GM23338 (cell line): ENCODE measurements at regions not wholly inside any gene's neighbourhood (a gene's known extent, or its start where the extent isn't known, plus 50 kb on each side); places are given as distances from the start of the nearest gene placed in this dataset.

Experiments used
- ATAC-seq: fragments of 200-7000 bp; cut with Tn5 transposase; 3 replicates; pipeline ENCODE4 v1.9.1; 2020
- DNase-seq: peaks from one replicate; pipeline ENCODE4 v3.0.0-alpha.2; 2015; ENCODE audit warnings: low spot score
- H2AFZ ChIP-seq: fragments of 200-600 bp; sonication (generic); 2 replicates; pipeline ENCODE4 v1.8.0; 2016; ENCODE audit warnings: antibody characterized with exemption, mild to moderate bottlenecking, moderate library complexity
- H3F3A ChIP-seq: fragments of 200-600 bp; sonication (generic); replicated peaks from 2 replicates; pipeline ENCODE4 v1.8.0; 2017; ENCODE audit warnings: antibody characterized with exemption, mixed run types, low read depth
- H3K27ac ChIP-seq: fragments of 200-600 bp; sonication (generic); 2 replicates; pipeline ENCODE4 v1.6.1; 2016; ENCODE audit warnings: low read depth
- H3K27me3 ChIP-seq: fragments of 200-600 bp; sonication (generic); 2 replicates; pipeline ENCODE4 v1.8.0; 2016; ENCODE audit warnings: mild to moderate bottlenecking, mixed run types, moderate library complexity; ENCODE audit not compliant: insufficient read depth
- H3K36me3 ChIP-seq: fragments of 200-600 bp; sonication (generic); 2 replicates; pipeline ENCODE4 v1.8.0; 2016; ENCODE audit warnings: mild to moderate bottlenecking; ENCODE audit not compliant: insufficient read depth
- H3K4me1 ChIP-seq: fragments of 200-600 bp; sonication (generic); 2 replicates; pipeline ENCODE4 v1.8.0; 2016; ENCODE audit warnings: mild to moderate bottlenecking, moderate library complexity; ENCODE audit not compliant: insufficient read depth
- H3K4me2 ChIP-seq: fragments of 200-600 bp; sonication (generic); 2 replicates; pipeline ENCODE4 v1.7.1; 2017; ENCODE audit warnings: mixed run types
- H3K4me3 ChIP-seq: fragments of 200-600 bp; sonication (generic); 2 replicates; pipeline ENCODE4 v1.6.1; 2016; ENCODE audit warnings: mixed run types
- H3K79me2 ChIP-seq: fragments of 200-600 bp; sonication (generic); replicated peaks from 2 replicates; pipeline ENCODE4 v1.8.0; 2017; ENCODE audit warnings: mild to moderate bottlenecking; ENCODE audit not compliant: insufficient read depth
- H3K9me2 ChIP-seq: fragments of 200-600 bp; sonication (generic); 2 replicates; pipeline ENCODE4 v1.8.0; 2017; ENCODE audit not compliant: insufficient read depth
- H4K20me1 ChIP-seq: fragments of 200-600 bp; sonication (generic); replicated peaks from 2 replicates; pipeline ENCODE4 v1.8.0; 2017; ENCODE audit warnings: mild to moderate bottlenecking; ENCODE audit not compliant: insufficient read depth
- H3K27ac Mint-ChIP-seq: 2 replicates; pipeline ENCODE4 v1.8.0; 2020; ENCODE audit warnings: inconsistent platforms, mild to moderate bottlenecking, moderate library complexity, mixed read lengths
- H3K27me3 Mint-ChIP-seq: 3 replicates; pipeline ENCODE4 v1.8.0; 2022; ENCODE audit warnings: low read depth, mild to moderate bottlenecking, moderate library complexity, mixed read lengths, inconsistent platforms; ENCODE audit not compliant: insufficient read depth, poor library complexity
- H3K36me3 Mint-ChIP-seq: 3 replicates; pipeline ENCODE4 v1.8.0; 2021; ENCODE audit warnings: low read depth, mild to moderate bottlenecking, inconsistent platforms, moderate library complexity, mixed read lengths
- H3K4me1 Mint-ChIP-seq: 3 replicates; pipeline ENCODE4 v1.8.0; 2020; ENCODE audit warnings: mild to moderate bottlenecking, inconsistent platforms, mixed read lengths
- H3K4me3 Mint-ChIP-seq: 3 replicates; pipeline ENCODE4 v1.8.0; 2021; ENCODE audit warnings: moderate library complexity, mild to moderate bottlenecking, inconsistent platforms, mixed read lengths
- H3K9me3 Mint-ChIP-seq: 3 replicates; pipeline ENCODE4 v1.8.0; 2020; ENCODE audit warnings: moderate library complexity, mild to moderate bottlenecking, inconsistent platforms, mixed read lengths
- CREB1 ChIP-seq: fragments of 250-450 bp; sonication (Bioruptor Pico); IDR thresholded peaks from 2 replicates; pipeline ENCODE4 v1.5.0; 2020; ENCODE audit warnings: low read depth, mild to moderate bottlenecking, moderate library complexity
- CTCF ChIP-seq, 2 experiments: fragments of 200-600 bp in 1 of 2; sonication (generic) in 1 of 2; conservative IDR thresholded peaks; 2 replicates each; pipeline versions ENCODE4 v1.5.1 to v1.6.1; 2016 to 2017; ENCODE audit warnings: antibody characterized with exemption in 2 of 2, low read depth in 2 of 2, mild to moderate bottlenecking in 2 of 2, moderate library complexity in 1 of 2
- ETS1 ChIP-seq: IDR thresholded peaks from 2 replicates; pipeline ENCODE4 v1.6.1; 2016; ENCODE audit warnings: antibody characterized with exemption
- EZH2 ChIP-seq: fragments of 200-600 bp; sonication (generic); IDR thresholded peaks from one replicate; pipeline ENCODE4 v1.8.0; 2017; ENCODE audit warnings: antibody characterized with exemption, mild to moderate bottlenecking, low read depth; ENCODE audit not compliant: unreplicated experiment
- EZH2phosphoT487 ChIP-seq: fragments of 200-600 bp; sonication (generic); IDR thresholded peaks from one replicate; pipeline ENCODE4 v1.8.1; 2018; ENCODE audit warnings: antibody characterized with exemption; ENCODE audit not compliant: unreplicated experiment
- JUNB ChIP-seq: IDR thresholded peaks from one replicate; pipeline ENCODE4 v1.6.1; 2016; ENCODE audit warnings: antibody characterized with exemption; ENCODE audit not compliant: unreplicated experiment
- NANOG ChIP-seq: IDR thresholded peaks from 2 replicates; pipeline ENCODE4 v1.6.1; 2016; ENCODE audit warnings: antibody characterized with exemption, borderline replicate concordance
- POLR2AphosphoS5 ChIP-seq: IDR thresholded peaks from 2 replicates; pipeline ENCODE4 v1.6.1; 2016; ENCODE audit warnings: antibody characterized with exemption, low read depth
- STAT1 ChIP-seq: IDR thresholded peaks from one replicate; pipeline ENCODE4 v1.6.1; 2016; ENCODE audit warnings: antibody characterized with exemption; ENCODE audit not compliant: unreplicated experiment
- ZNF114 ChIP-seq: fragments of 250-450 bp; sonication (Bioruptor Pico); IDR thresholded peaks from 2 replicates; pipeline ENCODE4 v1.5.0; 2020; ENCODE audit warnings: mild to moderate bottlenecking, moderate library complexity
- ZNF331 ChIP-seq: fragments of 250-450 bp; sonication (Bioruptor Pico); IDR thresholded peaks from 2 replicates; pipeline ENCODE4 v1.5.0; 2020; ENCODE audit warnings: low read depth, mild to moderate bottlenecking, moderate library complexity
- ZNF462 ChIP-seq: fragments of 250-450 bp; sonication (Bioruptor Pico); IDR thresholded peaks from 2 replicates; pipeline ENCODE4 v1.5.0; 2020; ENCODE audit warnings: mild to moderate bottlenecking, moderate library complexity
- TF ChIP-seq, protein P1 (sequence below): IDR thresholded peaks from one replicate; pipeline ENCODE4 v1.6.1; 2018; ENCODE audit warnings: antibody characterized with exemption; ENCODE audit not compliant: unreplicated experiment

DNA sequence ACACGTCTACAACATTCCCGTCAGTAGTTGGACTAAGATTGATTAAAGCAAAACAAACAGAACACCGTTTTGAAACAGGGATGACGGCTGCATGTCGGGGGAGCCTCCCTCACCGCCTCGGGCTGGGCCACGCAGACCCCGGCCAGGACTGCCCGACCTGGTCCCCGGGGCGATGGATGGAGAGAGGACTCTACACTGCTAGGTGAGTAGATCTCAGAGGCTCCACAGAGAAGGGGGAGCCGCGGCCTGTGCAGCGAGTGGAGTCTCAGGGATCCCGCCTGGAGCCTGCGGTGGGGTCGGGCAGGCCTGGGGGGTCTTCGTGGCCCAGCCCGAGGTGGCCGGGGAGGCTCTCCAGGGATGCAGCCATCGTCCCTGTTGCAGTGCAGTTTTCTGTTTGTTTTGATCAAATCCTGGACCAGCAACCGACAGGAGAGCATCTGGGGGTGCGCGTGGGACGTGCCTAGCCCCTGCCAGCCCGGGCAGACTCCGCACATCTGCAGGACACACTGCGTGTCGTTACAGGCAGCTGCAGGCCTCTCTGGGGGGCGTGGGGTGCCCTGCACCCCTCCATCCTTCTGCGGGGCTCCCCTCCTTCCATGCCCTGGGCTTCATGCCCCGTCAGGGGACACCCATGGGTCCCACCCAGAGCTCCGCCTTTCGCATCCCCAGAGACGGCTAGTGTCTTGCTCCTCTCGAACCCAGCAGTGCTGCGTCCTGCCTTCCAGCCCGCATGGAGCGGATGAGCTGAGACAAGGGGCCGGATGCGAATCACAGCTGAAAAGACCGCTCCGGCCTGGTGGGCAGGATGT, 143.6 kb downstream of the RTP5 start:
- no peaks in the 10 kb centered on the region for H3K36me3 Mint-ChIP-seq
- Histone ChIP-seq H2AFZ (no peak overlapping the region), H3K4me2 (no peak overlapping the region), H3K4me1 (no peaks in the 10 kb centered on the region), H3K27me3 (no peaks in the 10 kb centered on the region), H3K4me3 (no peak overlapping the region), H4K20me1 (no peaks in the 10 kb centered on the region), H3K27ac (no peak overlapping the region), H3K79me2 (no peaks in the 10 kb centered on the region), H3F3A (no peaks in the 10 kb centered on the region), H3K36me3 (no peaks in the 10 kb centered on the region), H3K9me2 (no peaks in the 10 kb centered on the region)
- no peaks in the 10 kb centered on the region for H3K27me3 Mint-ChIP-seq
- H3K27ac Mint-ChIP-seq = no peak overlapping the region
- no peaks in the 10 kb centered on the region for H3K4me1 Mint-ChIP-seq
- ATAC-seq (no peak; the same call in 2 of the 3 replicates), DNase-seq (no peak)
- no peak for TF ChIP-seq STAT1
- TF ChIP-seq ZNF114 = no peak
- TF ChIP-seq CTCF (conservative IDR thresholded peaks at IDR 0.05; ENCODE audit: low read depth in 2 of 2) = no peak
- TF ChIP-seq ETS1 = no peak
- TF ChIP-seq, protein P1, sequence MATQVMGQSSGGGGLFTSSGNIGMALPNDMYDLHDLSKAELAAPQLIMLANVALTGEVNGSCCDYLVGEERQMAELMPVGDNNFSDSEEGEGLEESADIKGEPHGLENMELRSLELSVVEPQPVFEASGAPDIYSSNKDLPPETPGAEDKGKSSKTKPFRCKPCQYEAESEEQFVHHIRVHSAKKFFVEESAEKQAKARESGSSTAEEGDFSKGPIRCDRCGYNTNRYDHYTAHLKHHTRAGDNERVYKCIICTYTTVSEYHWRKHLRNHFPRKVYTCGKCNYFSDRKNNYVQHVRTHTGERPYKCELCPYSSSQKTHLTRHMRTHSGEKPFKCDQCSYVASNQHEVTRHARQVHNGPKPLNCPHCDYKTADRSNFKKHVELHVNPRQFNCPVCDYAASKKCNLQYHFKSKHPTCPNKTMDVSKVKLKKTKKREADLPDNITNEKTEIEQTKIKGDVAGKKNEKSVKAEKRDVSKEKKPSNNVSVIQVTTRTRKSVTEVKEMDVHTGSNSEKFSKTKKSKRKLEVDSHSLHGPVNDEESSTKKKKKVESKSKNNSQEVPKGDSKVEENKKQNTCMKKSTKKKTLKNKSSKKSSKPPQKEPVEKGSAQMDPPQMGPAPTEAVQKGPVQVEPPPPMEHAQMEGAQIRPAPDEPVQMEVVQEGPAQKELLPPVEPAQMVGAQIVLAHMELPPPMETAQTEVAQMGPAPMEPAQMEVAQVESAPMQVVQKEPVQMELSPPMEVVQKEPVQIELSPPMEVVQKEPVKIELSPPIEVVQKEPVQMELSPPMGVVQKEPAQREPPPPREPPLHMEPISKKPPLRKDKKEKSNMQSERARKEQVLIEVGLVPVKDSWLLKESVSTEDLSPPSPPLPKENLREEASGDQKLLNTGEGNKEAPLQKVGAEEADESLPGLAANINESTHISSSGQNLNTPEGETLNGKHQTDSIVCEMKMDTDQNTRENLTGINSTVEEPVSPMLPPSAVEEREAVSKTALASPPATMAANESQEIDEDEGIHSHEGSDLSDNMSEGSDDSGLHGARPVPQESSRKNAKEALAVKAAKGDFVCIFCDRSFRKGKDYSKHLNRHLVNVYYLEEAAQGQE = no peak
- TF ChIP-seq NANOG = no peak
- no peak for TF ChIP-seq JUNB
- TF ChIP-seq ZNF462 (CRISPR knock-in tag) = no peak
- no peak for TF ChIP-seq POLR2AphosphoS5
- TF ChIP-seq EZH2phosphoT487 = no peak
- no peak for TF ChIP-seq EZH2
- no peak for TF ChIP-seq CREB1
- TF ChIP-seq ZNF331 = no peak
- H3K9me3 Mint-ChIP-seq = peaks cover 13% of the 10 kb centered on the region
- H3K4me3 Mint-ChIP-seq = no peak overlapping the region
